A172 (cell line): ENCODE measurements at regions not wholly inside any gene's neighbourhood (a gene's known extent, or its start where the extent isn't known, plus 50 kb on each side); places are given as distances from the start of the nearest gene placed in this dataset.

Source experiments
- DNase-seq: peaks from one replicate; pipeline ENCODE4 v3.0.0-alpha.2; 2015; ENCODE audit warnings: low spot score

DNA sequence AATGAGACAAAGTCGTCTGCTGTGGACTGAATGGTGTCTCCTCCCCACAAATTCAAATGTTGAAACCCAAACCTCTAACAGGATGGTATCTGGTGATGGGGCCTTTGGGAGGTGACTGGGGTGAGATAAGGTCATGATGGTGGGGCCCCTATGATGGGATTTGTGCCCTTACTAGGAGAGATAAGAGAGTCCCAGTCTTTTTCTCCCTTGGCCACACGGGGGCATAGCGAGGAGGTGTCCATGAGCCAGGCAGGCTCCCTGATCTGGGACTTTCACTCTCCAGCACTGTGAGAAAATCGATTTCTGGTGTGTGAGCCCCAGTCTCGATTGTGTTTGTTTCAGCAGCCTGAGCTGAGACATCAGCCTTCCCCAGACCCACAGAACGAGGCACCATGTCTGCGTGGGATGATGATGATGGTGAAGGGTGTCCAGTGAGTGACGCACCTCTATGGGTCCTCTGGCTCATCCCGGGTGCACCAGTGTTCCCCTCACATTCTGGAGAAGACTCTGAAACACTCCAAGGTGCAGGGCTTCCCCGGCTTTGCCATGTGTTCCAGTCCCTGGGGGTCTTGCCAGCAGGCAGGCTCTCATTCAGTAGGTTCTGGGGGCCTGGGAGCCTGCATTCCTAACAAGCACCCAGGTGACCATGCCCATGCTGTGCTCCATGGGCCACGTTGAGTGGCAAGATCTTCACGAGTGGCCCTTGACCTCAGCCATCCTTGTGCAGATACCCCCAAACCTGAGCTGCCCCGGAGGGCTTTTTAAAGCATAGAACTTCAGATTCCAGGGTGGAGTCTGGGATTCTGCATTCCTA, 363.0 kb downstream of the CTTN start:
- DNase-seq = no peak

DNA sequence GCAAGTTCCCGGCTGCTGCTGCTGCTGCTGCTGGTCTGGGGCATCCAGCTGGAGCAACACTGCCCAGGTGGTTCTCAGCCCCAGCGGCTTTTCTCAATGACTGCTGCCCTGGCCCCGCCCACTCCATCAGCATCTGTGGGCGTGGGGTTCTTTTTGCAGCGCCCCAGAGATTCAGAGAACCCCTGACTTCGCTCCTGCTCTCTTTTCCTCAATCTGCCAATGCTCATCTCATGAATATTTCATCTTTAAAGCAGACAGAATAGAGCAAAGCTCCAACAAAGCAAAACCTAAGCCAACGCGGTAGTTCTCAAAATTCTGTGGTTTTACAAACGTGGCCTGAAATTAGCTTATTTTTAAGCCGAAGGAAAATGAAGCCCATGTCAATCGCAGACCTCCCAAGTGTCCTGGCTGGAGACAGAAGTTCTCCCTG, 363.6 kb downstream of the CTTN start:
- no peak for DNase-seq

DNA sequence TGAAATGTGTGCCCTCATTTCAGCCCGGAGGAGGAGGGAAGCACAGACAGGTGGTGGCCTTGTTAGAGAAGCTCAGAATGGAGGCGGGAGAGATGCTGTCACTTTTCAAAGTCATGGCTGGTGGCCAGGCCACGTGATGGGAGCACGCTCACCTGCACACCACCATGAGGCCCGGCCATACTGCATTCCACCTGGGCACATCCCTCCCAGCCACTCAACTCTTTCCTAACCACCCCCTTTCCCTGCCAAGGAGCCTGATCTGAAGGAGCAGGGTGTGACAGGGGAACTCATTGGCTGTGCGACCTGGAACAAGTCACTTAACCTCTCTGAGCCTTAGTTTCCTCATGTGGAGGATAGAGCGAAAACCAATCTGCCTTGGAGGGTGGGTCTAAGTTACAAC, 364.5 kb downstream of the CTTN start:
- DNase-seq = no peak

DNA sequence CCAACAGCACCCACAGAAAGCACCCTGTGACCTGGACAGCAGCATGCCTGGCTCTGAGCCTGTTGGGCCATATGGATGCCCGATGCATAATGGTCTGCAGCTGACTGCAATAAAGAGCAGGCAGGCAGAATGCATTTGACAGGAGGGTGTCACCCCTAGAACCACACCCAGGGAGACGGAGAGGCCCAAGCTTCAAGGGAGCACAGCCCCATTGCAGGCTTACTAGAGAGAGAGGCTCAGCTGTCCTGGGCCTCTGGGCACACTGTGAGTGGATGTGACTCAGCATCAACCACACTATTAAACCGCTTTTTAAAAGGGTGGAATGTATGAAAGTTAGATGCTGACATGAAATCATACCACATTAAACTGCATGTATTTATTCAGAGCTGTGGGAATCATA, 365.3 kb downstream of the CTTN start:
- DNase-seq = peak; percentile 33

DNA sequence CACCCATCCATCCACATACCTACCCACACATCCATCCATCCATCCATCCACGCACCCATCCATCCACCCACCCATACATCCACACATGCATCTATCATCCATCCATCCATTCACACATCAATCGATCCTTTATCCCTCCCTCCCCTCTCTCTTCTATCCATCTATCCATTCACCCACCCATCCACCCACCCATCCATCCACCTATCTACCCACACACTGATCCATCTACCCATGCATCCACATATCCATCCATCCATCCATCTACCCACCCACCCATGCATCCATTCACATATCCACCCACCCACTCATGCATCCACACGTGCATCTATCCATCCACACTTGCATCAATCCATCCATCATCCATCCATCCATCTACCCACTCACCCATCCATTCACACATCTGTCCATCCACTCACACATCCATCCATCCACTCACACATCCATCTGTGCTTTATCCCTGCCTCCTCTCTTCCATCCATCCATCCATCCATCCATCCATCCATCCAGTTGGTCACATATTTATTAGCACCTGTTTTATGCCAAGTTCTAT, 366.1 kb downstream of the CTTN start:
- no peak for DNase-seq

DNA sequence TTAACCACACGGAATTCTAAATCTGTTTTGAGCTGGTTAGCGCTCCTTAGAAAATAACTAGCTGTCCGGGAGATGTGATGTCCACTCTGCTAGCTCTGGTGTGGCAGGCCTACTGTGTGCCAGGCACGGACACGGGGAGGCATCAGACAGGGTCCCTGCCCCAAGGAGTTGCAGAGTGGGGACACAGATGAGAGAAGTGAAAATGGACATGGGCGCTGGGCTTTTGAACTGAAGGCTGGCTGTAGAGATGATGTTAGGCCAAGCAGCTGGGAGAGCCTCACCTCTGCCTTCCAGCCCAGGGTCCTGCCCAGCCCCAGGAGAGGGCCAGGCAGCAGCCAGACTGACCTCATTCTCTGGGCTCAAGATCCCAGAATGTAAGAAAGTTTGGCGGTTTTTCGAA, 368.6 kb downstream of the CTTN start:
- no peak for DNase-seq

GRCh38 chr11:70768346-70769095, 370.2 kb downstream of the CTTN start:
- DNase-seq = no peak

DNA sequence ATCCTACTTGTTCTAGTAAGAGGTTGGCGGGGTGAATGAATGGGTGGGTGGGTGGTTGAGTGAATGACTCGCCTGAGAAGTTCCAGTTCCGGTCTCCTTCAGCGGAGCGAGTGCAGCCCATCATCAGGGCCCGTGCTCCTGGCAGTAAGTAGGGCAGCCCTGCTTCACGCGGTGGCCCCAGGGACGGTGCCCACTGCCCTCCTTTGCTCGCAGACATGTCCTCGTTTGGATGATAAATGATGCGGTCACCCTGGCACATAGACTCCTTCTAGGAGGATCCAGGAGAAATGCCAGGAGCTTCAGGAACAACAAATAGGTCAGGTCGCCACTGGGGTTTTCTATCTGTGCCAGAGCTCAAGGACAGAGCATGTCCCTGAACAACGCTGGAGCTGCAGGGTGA, 370.8 kb downstream of the CTTN start:
- DNase-seq = no peak

DNA sequence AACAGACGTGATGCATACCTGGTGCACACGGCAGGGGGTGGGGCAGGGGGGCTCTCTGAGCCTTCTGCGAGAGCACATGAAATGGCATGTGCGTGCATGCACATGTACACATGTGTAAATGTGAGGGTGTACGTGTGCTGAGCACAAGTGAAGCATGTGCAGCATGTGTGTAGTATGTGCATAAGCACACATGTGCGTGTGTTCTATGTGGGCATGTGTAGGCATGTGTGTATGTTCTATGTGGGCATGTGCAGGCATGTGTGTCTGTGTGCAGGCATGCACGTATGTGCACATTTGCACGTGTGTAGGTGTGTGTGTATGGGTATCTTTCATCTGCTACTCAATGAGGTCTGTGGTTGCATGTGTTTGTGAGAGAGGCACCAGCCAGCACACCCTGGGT, 371.2 kb downstream of the CTTN start:
- no peak for DNase-seq

DNA sequence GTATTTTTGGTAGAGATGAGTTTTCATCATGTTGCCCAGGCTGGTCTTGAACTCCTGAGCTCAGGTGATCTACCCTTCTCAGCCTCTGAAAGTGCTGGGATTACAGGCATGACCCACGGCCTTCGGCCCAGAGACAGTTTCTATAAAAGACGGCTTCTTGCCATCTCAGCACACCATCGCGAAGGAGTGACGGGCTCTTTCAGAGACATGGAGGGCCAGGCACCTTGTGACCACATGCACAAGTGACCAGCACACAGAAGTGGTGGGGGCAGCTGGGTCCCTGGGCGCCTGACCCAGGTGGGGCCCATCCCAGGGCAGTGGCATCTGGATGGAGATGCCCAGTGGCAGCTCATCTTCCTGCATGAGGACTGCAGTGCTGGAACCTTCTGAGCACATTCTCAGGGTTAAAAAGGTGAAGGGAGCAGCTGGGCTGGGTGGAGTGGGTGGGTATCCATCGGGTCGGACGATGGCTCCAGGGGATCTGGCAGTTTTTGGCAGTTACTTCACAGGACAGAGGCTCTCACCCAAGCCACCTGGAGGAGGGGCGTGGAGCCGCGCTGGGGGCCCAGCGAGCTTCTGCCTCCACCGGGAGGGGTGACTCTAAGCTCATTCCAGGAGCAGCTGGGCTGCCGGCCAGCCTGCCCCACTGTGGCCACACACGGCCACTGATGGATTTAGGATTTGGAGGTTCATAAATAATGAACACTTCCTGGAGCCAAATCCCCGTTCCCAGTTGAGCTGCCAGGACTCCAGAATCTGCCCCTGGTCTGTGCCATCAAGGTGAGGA, 373.0 kb downstream of the CTTN start:
- DNase-seq = no peak

- DNase-seq = no peak
Observed at GRCh38 chr11:70772950-70773349, 374.6 kb downstream of the CTTN start.

DNA sequence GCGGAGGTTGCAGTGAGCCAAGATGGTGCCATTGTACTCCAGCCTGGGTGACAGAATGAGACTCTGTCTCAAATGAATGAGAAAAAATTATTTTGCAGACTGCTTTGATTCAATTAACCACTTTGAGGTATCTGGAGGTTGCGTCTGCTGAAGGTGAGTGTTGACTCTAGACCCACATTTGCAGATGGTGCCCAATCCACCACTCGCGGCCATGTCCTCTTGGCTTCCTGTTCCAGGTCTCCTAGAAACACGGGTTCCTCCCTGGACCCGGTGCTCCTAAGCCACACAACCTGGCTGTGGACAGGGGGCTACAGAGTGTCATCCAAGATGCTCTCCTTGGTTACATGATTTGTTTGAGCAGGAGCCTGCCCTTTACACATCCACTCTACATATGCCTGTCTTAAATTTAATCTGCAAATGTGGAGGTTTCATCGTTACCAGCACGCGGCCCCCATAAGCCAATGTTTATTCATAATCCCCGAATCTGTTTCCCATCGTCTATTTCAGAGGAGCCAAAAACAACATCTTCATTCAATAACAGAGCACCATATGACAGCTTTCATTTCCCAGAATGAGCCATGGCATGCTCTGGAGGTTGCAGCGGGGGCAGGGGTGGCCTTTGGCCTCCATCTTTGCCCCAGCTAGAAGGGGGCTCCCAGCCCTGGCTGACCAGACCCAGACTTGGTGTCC, 377.2 kb downstream of the CTTN start:
- no peak for DNase-seq

DNA sequence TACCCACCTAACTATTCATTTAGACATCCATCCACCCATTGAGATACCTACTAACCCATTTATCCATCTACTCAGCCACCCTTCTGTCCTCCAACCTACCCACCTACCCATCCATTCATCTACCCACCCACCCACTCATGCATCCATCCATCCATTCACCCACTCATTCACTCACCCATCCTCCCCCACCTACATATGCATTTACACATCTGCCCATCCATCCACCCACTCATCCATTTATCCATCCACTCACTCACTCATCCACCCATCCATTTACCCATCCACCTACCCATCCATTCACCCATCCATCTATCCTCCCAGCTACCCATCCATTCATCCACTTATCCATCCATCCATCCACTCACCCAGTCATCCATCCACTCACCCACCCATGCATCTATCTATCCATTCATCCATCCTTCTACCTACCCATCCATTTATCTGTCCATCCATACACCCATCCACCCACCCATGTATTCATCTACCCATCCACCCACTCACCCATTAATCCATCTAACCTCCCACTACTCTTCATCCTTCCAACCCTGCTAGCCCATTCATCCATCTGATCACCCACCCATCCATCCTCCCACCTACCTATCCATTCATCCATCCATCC, 378.7 kb downstream of the CTTN start:
- DNase-seq = no peak

GRCh38 chr11:70778883-70779282, 380.6 kb downstream of the CTTN start:
- DNase-seq = no peak

DNA sequence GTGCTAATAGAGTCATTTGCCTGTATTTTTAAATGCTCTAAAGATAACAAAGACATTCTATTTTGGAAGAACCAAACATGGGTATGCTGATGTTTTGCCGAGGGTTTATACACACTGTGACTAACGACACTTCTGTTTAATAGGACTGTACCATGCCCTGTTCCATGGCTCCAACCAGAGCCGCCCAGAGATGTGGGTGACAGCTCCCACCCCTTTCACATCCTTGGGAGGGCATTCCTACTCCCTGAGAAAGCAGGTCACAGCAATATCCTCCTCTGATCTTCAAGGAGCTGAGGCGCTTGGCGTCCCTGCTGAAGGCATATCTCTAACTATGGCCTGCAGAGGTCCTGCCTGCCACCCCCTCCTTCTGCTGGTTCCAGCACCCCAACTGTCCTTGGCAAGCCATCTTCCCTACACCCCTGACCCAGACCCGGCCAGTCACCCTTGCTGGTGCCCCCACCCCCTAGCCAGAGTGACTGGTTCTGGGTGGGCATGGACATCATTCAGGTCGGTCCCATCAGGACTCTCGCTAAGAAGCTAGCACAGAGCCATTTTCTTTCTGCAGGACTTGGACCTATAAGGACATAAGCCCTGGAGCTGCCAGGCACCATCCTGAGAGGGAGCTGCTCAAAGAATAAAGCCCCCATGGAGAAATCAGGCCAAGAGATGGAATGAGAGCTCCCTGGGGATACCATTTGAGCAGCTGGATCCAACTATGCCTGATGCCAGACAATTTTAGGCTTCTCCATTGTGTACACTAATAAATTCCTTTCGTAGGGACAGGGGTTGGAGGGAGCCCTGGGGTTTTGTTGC, 381.3 kb downstream of the CTTN start:
- no peak for DNase-seq

GRCh38 chr11:70780246-70780535, 381.9 kb downstream of the CTTN start:
- no peak for DNase-seq

DNA sequence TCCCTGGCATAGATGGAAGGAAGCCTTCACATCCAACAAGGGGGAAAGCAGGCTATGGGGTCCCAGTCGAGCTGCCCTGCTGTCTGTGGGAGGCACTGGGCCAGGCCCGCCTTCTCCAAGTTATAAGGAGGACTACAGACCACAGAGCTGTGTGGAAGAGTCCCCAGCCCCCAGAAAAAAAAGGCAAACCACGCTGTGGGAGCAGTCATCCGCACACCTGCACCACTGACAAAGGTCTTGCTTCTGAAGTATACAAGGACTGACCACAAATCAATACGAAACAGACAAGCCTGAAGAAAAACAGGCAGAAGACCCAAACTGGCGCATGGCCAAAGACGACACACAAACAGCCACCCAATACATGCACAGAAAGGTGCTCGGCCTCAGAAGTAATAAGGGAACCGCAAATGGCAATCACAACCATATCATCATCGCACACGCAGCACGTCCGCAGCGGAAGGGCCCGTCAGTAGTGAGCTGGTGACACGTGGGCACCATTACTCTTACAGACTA, 384.1 kb downstream of the CTTN start:
- DNase-seq = no peak

GRCh38 chr11:70783356-70783755, 385.0 kb downstream of the CTTN start:
- no peak for DNase-seq

DNA sequence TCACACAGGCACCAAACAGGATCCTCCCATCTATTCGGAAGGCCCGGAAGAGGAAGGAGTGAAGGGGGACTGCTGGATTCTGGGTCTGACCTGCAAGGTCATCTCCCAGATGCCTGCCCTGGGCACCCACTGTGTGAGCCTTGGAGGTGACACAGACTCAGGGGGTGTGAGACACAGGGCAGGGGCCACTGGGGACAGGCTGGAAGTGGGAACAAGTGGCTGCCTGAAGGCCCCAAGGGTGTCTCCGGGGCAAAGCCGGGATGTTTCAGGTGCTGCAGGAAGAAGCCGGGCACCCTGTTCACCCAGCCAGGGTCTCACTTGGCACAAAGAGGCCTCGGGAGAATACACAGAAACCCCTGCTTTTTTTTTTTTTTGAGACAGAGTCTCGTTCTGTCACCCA, 385.5 kb downstream of the CTTN start:
- DNase-seq = no peak

DNA sequence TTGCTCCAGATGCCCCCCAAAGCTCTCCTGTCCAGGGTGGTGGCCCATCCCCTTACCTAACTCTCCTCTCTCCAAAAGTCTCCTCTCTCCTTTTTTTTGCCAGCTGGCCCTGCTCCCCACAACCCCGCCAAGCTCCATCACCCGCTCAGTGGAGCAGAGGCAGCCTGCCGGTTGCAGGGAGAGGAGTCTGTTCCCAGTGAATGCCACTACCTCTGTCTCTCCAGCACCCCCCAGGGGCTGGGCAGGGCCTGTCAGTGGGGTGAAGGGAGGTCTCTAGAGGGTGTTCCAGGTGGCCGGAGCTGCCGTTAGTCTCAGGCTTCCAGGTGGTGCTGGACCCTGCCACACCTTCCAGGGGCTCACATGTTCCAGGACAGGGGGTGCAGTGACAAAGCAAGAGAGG, 387.0 kb downstream of the CTTN start:
- no peak for DNase-seq
